ENCODE measurements at regions not wholly inside any gene's neighbourhood (a gene's known extent, or its start where the extent isn't known, plus 50 kb on each side); places are given as distances from the start of the nearest gene placed in this dataset.

DNA sequence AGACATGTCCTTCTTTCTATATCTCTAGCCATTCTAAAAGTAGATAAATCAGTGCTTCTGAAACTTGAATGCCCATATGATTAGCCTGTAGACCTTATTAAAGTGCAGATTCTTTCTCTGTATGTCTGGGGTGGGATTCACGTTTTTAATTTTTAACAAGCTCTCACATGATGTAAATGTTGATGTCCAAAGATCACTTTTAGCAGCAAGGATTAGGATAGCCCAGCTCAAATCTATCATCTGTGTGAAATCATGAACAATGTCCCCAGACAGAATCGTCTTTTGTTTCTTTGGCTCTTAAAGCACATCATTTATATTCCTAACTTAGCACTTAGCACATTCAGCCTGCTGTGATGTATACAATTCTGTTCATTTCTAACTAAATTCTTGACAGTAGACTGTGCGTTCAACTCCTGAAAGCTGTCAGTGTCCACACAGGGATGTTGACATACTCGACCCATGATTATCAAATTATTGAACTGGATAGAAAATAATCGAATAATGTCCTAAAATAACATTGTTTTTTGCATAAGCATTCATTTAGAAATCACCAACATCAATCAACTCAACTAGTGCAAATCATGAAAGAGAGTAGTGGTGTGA, 102.1 kb upstream of the MLIP start:
- DNase-seq (ENCODE audit: low read depth): no peak

DNA sequence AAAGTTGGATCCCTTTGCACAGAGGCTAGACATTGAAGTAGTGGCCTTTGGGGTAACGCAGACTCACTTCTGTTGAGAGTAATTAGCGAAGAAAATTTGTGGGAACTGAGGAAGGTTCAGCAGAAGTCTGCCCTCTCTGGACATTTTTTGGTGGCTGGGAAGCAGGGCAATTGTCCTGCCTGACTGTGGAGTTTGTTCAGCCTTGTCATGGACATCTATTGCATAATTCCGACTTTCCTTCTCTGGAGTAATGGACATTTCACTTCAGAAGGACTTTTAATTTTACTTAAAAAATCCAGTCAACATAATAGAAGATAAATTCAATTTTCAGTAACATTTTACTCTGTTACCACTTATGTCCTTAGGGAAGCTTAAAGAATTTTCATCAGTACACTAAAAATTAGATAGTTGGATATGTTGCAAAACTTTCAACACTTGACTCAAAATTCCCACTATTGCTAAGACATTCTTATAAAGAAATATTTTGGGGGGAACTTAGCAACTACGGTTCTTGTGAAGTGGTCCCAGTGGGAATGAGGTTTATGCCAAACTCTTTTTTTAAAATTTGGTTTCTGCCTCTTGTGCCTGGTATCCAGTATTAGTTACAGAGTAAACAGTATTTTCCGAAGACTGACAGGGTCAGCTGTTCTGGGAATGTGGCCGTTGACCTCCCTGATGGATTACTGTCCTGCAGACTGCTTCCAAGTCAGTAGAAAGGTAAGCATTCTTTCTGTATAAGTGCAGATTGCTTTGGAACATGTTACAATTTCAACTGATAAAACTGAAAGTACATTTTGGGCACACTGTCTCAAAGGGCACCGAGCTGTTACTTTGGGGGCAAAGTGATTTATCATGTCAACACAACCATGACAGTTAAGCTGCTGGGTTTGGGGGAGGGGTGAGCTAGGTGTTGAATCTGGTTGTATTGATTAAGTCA, 100.6 kb upstream of the MLIP start:
- DNase-seq (ENCODE audit: low read depth): no peak

DNA sequence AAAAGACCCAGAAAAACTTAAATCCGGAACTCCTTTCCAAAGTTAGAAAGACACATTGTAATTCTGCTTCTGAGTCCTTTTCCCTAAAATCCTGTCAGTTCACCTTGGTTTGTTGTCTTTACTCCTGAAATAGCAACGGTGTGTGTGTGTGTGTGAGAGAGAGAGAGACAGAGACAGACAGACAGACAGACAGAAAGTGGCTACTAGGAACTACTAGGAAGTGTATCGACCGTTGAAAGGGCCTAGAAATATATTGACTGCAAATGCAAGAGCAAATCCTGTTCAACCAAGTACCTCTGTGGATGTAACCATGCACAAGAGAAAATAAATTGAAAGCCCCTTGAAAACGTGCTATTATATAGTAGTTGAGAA, 100.0 kb upstream of the MLIP start:
- DNase-seq (ENCODE audit: low read depth): no peak

DNA sequence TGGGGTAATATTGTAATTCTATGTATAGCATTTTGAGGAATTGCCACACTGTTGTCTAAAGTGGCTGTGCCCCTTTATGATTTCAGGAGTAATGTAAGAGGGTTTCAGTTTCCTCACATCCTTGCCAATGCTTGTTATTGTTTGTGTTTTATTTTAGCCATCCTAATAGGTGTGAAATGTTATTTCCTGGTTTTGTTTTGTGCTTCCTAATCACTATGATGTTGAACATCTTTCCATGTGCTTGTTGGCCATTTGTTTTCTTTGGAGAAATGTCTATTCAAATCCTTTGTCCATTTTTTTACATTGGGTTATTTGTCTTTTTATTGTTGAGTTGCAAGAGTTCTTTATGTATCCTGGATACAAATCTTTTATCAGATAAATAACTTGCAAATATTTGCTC, 97.3 kb upstream of the MLIP start:
- DNase-seq (ENCODE audit: low read depth): no peak

DNA sequence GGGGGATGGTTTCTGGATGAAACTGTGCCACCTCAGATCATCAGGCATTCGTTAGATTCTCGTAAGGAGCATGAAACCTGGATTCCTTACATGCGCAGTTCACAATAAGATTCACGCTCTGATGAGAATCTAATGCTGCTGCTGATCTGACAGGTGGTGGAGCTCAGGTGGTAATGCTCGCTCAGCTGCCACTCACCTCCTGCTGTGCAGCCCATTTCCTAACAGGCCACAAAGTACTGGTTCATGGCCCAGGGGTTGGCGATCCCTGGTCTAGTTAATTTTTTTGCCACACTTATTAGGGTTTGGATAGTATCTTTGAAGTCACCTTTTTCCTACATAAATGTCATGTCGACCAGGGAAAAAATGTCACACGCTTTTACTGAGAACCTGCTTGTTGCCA, 96.8 kb upstream of the MLIP start:
- DNase-seq (ENCODE audit: low read depth): no peak

DNA sequence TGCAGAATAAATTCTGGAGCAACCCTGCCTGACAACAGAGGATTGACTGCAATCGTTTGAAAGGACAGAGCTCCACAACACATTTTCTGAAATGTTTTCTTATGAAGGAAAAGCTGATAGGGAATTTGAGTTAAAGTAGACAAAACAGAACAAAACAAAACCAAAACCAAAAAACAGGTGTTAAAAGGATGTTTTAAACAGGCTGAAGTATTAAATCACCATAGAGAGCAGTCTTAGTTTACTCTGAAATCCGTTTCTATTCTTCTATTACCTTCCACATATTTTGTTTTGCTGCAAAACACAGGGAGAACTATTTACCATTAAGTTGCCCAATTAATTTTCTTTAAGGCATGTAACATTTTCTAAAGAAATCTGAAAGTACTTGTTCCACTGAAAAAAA, 93.4 kb upstream of the MLIP start:
- no peak for DNase-seq (ENCODE audit: low read depth)

DNA sequence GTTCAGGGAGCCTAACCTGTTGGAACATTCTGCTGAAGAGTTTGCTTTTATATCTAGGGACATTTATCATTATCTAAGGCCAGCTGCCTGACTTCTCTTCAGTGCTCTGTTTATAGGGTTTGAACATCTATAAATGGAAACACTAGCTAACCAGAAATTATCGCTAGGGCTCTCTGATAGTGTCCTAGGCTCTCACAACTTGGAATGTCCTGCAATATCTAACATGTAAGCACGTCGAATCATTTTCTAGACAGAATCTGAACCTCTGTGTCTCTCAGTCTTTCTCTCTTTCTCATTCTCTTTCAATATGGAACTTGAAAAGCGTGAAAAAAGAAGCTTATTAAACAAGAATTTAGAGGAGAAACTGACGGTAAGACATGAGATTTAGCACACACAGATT, 92.5 kb upstream of the MLIP start:
- no peak for DNase-seq (ENCODE audit: low read depth)

DNA sequence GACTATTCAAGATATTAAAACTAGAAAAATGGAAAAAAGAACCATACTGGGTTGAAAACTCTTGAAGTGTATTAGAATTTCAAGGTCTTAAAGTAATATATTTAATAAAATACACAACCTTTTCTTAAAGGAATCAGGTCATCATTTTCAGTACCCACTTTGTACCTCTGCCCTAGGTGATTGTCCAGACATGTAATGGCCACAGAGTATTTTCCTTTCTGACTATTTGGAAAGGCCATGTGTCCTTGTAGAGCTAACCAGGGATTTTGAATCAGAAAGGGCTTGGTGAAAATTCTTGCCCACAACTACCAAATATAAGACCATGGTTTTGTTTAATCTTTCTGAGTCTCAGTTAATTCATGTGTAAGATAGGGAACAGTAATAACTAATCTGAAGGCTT, 91.4 kb upstream of the MLIP start:
- no peak for DNase-seq (ENCODE audit: low read depth)

DNA sequence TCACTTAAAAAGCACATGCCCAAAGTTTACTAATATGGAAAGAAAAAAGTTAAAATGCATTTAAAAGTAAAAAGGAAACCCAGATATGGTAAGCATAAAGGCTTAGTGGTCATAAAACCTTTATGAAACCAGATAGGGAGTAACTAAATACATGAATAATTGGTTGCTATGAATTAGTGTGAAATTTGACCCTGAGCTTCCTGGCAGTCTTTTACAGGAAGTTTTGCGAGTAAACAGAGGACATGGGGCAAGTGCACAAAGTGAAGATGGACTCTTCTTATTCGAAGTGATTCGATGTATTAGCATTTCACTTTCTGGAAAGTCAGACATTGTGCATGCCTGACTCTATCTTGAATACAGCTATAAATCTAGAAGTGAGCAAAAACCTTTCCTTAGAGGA, 90.9 kb upstream of the MLIP start:
- no peak for DNase-seq (ENCODE audit: low read depth)

DNA sequence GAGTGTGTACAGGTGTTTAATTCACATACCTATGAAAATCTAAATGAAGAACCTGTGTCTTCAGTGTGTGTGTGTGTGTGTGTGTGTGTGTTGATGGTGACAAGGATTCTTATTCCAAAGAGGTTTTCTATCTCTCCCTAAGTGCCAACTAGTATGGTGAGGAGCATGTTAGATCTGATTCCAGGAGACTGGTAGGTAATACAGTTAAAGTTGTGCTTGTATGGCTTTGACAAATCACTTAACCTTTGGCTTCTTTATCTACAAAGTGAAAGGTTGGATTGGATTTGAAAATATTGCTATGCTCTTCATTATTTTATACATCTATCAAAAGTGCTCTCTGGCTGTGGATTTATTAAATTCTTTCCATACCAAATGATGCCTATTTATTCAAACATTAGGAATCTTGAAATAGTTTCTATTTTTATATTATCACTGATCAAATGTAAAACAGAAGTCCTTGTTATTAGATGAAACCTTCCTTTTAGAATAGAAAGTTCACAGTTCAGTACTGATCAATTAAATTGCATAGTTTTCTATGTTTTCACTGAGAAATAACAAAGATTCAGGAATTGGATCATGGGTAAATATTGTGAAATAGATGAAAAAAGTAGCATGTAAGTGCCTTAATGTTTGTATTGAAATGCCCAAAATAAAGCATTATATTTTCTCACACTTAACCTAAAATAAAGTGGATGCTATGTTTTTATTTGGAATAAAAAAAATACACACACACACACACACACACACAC, 84.4 kb upstream of the MLIP start:
- no peak for DNase-seq (ENCODE audit: low read depth)

DNA sequence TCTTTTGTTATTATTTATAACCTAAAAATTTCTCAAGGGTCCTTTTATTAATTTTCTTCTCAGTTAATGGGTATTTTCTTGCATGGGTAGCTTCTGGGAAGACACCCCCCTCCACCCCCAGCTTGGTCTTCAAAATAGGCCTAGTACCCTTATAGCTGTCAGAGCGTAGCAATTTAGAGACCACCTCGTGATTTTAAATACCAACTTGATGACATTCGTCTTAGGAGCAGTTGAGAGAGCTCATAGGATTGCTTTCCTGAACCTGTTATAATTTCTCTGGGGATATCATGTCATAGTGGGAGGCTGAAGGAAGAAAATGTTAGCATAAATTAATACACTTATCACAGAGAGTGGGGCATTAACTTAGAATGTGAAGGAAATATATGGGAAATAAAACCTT, 83.1 kb upstream of the MLIP start:
- DNase-seq (ENCODE audit: low read depth): no peak

DNA sequence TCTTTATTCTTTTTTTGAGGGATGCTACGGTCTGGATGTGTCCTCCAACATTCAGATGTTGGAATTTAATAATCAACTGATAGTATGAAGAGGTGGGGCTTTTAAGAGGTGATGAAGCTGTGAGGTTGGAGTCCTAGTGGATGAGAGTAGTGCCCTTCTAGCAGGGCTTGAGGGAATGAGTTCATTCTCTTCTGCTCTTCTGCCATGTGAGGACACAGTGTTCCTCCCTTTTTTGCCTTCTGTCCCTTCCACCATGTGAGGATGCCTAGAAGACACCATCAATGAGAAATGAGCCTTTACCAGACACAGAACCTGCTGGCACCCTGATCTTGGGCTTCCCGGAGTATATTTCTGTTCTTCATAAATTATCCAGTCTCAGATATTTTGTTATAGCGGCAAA, 82.1 kb upstream of the MLIP start:
- DNase-seq (ENCODE audit: low read depth): no peak

DNA sequence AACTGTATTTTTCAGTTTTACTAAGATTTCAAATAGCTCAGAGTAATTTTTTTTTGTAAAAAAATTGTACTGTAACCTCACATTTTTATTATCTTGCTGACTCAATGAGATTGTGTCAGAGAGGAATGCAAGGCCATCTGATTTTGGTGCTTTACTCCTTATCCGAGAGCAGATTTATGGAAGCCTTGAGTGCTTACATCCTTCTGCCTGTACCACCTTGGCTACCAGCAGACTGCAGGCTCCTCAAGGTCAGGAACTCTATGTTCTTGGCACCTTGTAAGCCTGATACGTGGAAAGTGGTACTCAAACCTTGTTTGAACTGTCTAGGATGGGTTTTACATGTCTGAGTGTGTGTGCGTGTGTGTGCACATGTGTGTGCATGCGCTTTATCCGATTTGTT, 80.1 kb upstream of the MLIP start:
- DNase-seq (ENCODE audit: low read depth): no peak

DNA sequence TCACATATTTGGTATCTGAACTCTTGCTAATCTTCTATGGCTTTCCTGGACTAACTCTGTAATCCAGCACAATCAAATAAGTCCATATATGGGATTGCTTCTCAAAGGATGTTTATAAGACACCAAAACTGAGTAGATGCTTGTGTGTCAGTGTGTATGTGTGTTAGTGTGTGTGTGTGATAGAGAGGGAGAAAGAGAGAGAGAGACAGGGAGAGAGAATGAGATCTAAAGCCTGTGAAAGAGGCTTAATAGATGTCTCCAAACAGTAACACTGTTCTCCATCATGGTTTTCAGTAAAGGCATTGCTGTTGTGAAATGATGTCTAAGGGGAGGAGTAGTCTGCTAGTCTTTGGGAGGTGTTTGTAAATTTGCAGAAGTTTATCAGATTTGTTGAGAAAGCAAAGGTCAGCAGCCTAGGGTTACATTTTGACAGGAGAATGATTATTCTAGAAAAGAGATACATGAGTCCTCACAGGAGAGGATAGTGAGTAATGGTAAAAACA, 73.9 kb upstream of the MLIP start:
- DNase-seq (ENCODE audit: low read depth): no peak

DNA sequence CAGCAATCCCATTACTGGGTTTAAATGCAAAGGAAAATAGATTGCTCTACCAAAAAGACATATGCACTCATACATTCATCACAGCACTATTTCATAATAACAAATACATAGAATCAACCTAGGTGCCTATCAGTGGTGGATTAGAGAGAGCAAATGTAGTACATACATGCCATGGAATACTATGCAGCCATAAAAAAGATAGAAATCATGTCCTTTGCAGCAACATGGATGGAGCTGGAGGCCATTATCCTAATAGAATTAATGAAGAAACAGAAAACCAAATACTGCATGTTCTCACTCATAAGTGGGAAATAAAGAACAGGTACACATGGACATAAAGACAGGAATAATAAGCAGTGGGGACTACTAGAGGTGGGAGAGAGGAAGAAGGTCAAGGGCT, 70.7 kb upstream of the MLIP start:
- no peak for DNase-seq (ENCODE audit: low read depth)

DNA sequence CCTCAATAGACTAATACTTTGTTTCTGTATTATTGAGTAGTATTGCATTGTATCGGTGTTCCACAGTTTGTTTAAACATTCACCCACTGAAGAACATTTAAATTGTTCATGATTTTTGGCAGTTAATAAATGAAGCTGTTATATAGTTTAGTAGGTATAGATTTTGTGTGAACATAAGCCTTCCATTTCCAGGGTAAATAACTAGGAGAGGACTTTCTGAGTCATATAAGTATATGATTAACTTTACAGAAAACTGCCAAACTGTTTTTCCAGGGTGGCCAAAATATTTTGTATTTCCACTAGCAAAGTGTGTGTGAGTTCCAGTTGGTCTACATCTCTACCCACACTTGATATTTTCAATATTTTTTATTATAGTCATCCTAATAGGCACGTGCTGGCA, 70.0 kb upstream of the MLIP start:
- no peak for DNase-seq (ENCODE audit: low read depth)

DNA sequence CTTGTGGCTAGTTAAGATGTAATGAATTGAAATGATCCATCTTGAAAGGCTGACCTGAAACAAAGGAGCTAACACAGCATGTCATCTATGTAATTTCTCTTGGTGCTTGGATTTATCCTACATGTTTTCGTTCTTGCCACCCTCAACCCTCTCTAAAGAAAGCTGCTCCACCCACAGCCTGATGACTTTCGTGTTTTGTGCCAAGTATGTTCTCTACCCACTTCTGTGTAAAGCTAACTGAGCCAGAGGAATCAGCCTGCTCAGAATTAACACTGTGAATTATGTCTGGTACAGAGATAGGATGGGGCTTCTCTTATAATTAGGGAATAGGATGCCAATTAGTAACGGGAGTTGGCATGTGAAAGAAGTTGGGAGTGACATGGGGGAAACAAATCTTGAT, 67.9 kb upstream of the MLIP start:
- DNase-seq (ENCODE audit: low read depth): no peak

DNA sequence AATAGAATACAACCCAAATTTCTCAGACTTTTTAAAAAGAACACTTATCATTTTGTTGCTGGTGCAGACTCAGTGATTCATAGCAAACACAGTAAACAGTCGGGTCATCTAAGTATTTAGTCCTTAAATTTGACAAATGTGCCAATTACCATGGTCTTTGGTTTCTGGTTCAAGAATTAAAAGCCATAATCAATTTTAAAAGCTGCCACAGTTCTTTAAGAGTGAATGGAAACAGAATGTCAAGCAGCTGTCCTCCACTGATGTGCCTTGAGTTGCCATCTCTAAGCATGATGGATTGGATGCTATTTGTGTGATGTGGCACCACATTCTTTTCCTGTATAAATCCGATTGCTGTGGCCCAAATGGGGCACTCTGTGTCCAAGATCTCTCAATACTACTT, 67.2 kb upstream of the MLIP start:
- no peak for DNase-seq (ENCODE audit: low read depth)

DNA sequence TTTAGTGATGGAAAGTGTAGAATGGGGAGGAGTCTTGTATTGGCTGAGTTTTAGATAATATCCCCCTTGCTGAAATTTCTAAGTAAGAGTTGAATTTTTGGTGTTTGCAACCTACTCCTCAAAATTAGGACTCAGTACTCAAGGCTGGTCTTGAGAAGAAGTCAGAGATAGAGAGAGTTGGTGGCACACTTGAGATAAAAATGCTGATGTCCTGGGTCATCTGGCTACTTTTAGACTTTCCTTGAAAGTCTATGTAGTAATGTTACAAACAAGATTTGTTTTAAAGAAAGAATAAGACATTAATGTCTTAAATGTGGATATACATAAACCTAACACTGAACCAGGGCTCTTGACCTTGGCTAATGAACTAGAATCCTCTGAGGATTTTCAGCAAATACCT, 62.5 kb upstream of the MLIP start:
- no peak for DNase-seq (ENCODE audit: low read depth)

DNA sequence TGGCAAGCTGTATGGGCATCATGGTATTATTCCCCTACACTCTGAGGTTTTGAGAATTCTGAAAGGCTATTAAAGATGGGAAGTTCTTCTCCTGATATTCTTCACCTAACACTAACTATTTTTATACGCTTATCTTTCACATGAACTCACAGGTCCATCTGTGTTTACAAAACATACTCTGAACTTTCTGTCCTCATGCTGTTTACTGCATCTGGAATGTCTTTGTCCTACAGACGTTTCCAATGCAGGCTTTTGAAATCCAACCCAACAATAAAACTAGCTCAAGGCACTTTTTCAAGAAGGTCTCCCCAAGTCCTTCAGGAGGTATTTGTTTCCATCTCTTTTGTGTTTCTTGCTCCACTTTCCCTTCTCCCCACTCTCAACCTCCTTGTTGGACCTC, 60.5 kb upstream of the MLIP start:
- no peak for DNase-seq (ENCODE audit: low read depth)

DNA sequence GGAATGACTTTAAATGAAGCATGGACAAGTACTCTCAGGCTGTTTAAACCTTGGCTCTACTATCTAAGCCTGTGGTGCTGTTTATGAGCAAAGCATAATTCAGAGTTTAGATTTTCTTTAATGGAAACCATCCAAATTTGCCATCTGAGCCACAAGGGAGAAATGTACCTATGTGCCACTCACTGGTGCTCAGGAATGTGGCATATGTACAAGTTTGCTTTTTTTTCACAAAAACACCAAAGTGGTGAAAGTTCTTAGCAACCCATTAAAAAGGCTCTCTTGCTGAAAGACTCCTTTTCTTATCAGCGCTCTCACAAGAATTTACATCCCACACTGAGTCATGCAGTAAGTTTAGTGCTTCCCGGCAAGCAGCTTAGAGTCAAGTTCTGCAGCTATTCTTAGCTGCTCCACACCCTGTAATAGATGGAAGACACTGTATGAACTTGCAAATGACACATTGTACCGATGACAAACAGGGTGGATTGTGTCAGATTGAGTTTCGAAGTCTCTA, 57.3 kb upstream of the MLIP start:
- DNase-seq (ENCODE audit: low read depth): peak; percentile 76

DNA sequence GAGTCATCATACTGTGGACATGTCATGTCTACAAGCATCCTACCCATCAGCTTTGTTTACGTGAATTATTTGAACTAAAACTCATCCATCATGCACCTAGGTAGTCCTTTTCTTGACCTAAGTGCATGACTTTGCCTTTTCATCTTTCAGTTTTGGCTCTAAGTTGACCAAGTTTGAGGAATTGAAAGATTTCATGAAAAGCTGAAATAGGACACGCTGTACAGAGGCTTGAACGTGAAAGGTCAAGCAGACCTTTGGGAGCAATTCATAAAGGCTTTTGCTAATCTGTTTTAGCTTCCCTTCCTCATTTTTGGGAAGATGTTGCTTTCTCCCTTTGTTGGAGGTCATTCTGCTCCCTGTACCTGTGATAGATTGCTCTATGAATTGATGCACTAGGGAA, 55.1 kb upstream of the MLIP start:
- DNase-seq (ENCODE audit: low read depth): no peak

DNA sequence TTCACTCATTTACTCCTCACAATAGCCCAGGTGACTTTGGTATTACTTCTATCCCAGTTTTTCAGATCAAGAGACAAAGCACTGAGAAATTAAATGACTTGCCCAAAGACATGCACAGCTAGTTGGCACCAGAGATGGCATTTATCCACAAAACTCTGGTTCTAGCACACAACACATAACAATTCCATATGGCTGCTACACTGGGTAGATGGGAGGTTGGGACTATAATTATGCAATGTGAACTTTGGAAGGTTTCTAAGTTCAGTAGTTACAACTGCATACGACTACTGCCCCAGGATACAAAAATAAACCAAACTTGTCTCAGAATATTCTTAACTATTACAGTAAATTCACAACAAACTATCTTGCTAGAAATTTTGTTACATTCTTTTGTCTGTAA, 54.2 kb upstream of the MLIP start:
- DNase-seq (ENCODE audit: low read depth): no peak
